Uterus (tissue), 3 donors: ENCODE measurements at regions not wholly inside any gene's neighbourhood (a gene's known extent, or its start where the extent isn't known, plus 50 kb on each side); places are given as distances from the start of the nearest gene placed in this dataset.

Experiments
- DNase-seq, 2 donors: peaks; one replicate each; pipeline ENCODE4 v3.0.0-alpha.2; 2019 to 2020
- H3K27ac ChIP-seq, 2 donors: fragments of 200-600 bp; sonication (generic); 1 replicate in 1 of 2; 2 replicates in 1 of 2; pipeline ENCODE4 v1.5.1; 2016 to 2018
- H3K27me3 ChIP-seq, 2 donors: fragments of 200-600 bp; sonication (generic); one replicate each; pipeline ENCODE4 v1.5.1; 2018 to 2019; ENCODE audit warnings: control low read depth in 1 of 2
- H3K36me3 ChIP-seq, 2 donors: fragments of 200-600 bp; sonication (generic); one replicate each; pipeline ENCODE4 v1.5.1; 2019; ENCODE audit warnings: control low read depth in 1 of 2
- H3K4me1 ChIP-seq, 2 donors: fragments of 200-600 bp; sonication (generic); one replicate each; pipeline ENCODE4 v1.5.1; 2018 to 2019; ENCODE audit warnings: control low read depth in 1 of 2
- H3K4me3 ChIP-seq, 2 donors: fragments of 200-600 bp; sonication (generic); 1 replicate in 1 of 2; 2 replicates in 1 of 2; pipeline ENCODE4 v1.5.1; 2018 to 2019; ENCODE audit warnings: mild to moderate bottlenecking in 1 of 2
- H3K9me3 ChIP-seq, 2 donors: fragments of 200-600 bp; sonication (generic); one replicate each; pipeline ENCODE4 v1.5.1; 2019; ENCODE audit warnings: control low read depth in 1 of 2
- CTCF ChIP-seq, 4 experiments: fragments of 200-600 bp in 2 of 4; fragments of 450-650 bp in 2 of 4; sonication (generic) in 2 of 4; IDR thresholded peaks; one replicate each; pipeline ENCODE4 v1.5.1; 2016 to 2019; ENCODE audit warnings: antibody characterized with exemption in 4 of 4, mild to moderate bottlenecking in 2 of 4, moderate library complexity in 1 of 4
- POLR2A ChIP-seq, 2 donors: fragments of 450-650 bp; IDR thresholded peaks; one replicate each; pipeline ENCODE4 v1.6.1; 2016; ENCODE audit warnings: antibody characterized with exemption in 2 of 2, mild to moderate bottlenecking in 1 of 2, moderate library complexity in 1 of 2
- intact Hi-C: fragments of 100-400 bp; cut with DNase I; formaldehyde crosslinking; loops from one replicate; pipeline ENCODE4 v1.15.1; 2023; ENCODE audit warnings: low total_unique reads
- donor health status: DM: yes; HTN: yes; CAD: no.

GRCh38 chr10:78542141-78542489 is 508.5 kb downstream of the RPS24 start:
- TF ChIP-seq CTCF (IDR thresholded peaks at IDR 0.05) = no peak
- no peak for TF ChIP-seq POLR2A (IDR thresholded peaks at IDR 0.05)
- no peaks in the 10 kb centered on the region for H3K9me3 ChIP-seq
- no peak overlapping the region for H3K4me3 ChIP-seq
- intact Hi-C loops = no loop called here
- no peaks in the 10 kb centered on the region for H3K27me3 ChIP-seq
- DNase-seq = no peak
- H3K4me1 ChIP-seq = peaks cover 0 to 6% of the 10 kb centered on the region in 2 donors
- peak overlapping the region in 1 of 2 donors; percentile 67 for H3K27ac ChIP-seq
- no peaks in the 10 kb centered on the region for H3K36me3 ChIP-seq

GRCh38 chr10:78542521-78542920 is 508.9 kb downstream of the RPS24 start:
- Histone ChIP-seq H3K27ac (peak overlapping the region in 1 of 2 donors; percentile 67), H3K9me3 (no peaks in the 10 kb centered on the region), H3K4me1 (peaks cover 0 to 6% of the 10 kb centered on the region in 2 donors)

GRCh38 chr10:78543031-78543748 is 509.5 kb downstream of the RPS24 start:
- Histone ChIP-seq H3K27me3 (no peaks in the 10 kb centered on the region), H3K9me3 (no peaks in the 10 kb centered on the region), H3K36me3 (no peaks in the 10 kb centered on the region), H3K4me1 (peaks cover 0 to 6% of the 10 kb centered on the region in 2 donors), H3K27ac (peak overlapping the region in 1 of 2 donors; percentile 67), H3K4me3 (no peak overlapping the region)
- DNase-seq = no peak
- TF ChIP-seq CTCF (IDR thresholded peaks at IDR 0.05) (no peak), POLR2A (IDR thresholded peaks at IDR 0.05) (no peak)
- intact Hi-C loops = no loop called here

More at GRCh38 chr10:78542521-78542920, 508.9 kb downstream of the RPS24 start:
- Histone ChIP-seq H3K27me3 (no peaks in the 10 kb centered on the region), H3K4me3 (no peak overlapping the region), H3K36me3 (no peaks in the 10 kb centered on the region)
- intact Hi-C loops = no loop called here
- DNase-seq = peak in 1 of 2 donors; percentile 11
- no peak for TF ChIP-seq POLR2A (IDR thresholded peaks at IDR 0.05)
- no peak for TF ChIP-seq CTCF (IDR thresholded peaks at IDR 0.05)

GRCh38 chr10:78543749-78544362 is 510.2 kb downstream of the RPS24 start:
- Histone ChIP-seq H3K4me1 (peaks cover 0 to 6% of the 10 kb centered on the region in 2 donors), H3K36me3 (no peaks in the 10 kb centered on the region), H3K27ac (peak overlapping the region in 1 of 2 donors; percentile 67), H3K4me3 (no peak overlapping the region), H3K27me3 (no peaks in the 10 kb centered on the region), H3K9me3 (no peaks in the 10 kb centered on the region)
- intact Hi-C loops = no loop called here
- peak; percentile 88 to 89 for DNase-seq
- TF ChIP-seq CTCF (IDR thresholded peaks at IDR 0.05) (no peak), POLR2A (IDR thresholded peaks at IDR 0.05) (no peak)

GRCh38 chr10:78544423-78545090 is 510.9 kb downstream of the RPS24 start:
- intact Hi-C loops = no loop called here
- Histone ChIP-seq H3K9me3 (no peaks in the 10 kb centered on the region), H3K27ac (peak overlapping the region in 1 of 2 donors; percentile 67), H3K36me3 (no peaks in the 10 kb centered on the region), H3K4me1 (peaks cover 0 to 6% of the 10 kb centered on the region in 2 donors), H3K4me3 (no peak overlapping the region), H3K27me3 (no peaks in the 10 kb centered on the region)
- TF ChIP-seq POLR2A (IDR thresholded peaks at IDR 0.05) (no peak), CTCF (IDR thresholded peaks at IDR 0.05) (no peak)
- DNase-seq = peak in 1 of 2 donors; percentile 16
